ENCODE measurements at regions not wholly inside any gene's neighbourhood (a gene's known extent, or its start where the extent isn't known, plus 50 kb on each side); places are given as distances from the start of the nearest gene placed in this dataset.
"Not testable (repeated sequence)": the region's sequence is repeated elsewhere in the genome, so short reads cannot be mapped to it uniquely, and the experiment has no call there.

DNA sequence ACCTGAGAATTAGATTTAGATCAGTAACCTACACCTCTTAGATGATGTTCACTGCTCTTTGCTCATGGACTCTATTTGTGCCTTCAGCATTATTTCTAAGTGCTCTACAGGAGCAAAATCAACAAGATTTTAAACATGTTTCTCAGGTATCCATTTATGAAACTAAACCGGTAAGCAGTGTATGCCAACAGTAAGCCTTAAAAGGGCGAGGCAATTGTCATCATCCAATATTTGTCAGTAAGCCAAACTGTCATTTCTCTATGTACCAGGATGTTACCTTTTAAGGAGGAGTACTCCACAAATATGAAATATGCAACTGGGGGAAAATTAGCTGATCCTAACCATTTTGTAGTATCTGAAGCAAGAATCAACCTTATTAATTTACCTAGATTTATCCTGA lies 69.6 kb upstream of the ZNF184 start:
- DNase-seq (ENCODE audit: low spot score) = no peak

GRCh38 chr6:27541933-27542297 lies 69.0 kb upstream of the ZNF184 start:
- DNase-seq (ENCODE audit: low spot score) = no peak

DNA sequence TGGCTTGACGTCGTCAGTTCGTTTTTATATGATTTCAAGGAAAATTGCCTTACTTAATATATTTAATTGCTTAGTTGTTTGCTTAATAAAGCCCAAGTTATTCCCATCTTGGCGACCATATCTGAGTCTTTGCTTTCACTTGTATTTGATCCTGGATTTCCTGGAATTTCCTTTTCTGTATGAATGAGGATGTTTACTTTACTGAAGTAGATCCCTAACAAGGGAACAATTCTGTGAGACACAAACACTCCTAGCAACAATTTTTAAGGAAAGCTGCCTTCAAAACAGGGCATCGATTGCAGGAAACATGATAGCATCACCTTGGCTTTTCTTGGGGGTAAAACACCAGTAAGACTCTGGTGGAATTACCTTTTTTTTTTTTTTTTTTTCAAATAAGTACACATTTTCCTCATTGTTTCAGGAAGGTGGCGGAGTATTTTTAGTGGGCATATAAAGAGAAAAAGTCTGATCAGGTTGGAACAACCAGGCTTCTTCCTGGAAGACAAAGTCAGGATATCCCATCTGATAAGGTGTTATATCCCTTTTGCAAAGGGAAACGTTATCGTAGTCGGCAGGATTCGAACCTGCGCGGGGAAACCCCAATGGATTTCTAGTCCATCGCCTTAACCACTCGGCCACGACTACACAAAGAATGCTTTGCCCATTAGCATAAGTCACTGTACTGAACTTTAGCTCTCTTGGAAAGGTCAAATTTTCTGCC lies 68.5 kb upstream of the ZNF184 start:
- DNase-seq (ENCODE audit: low spot score) = no peak

DNA sequence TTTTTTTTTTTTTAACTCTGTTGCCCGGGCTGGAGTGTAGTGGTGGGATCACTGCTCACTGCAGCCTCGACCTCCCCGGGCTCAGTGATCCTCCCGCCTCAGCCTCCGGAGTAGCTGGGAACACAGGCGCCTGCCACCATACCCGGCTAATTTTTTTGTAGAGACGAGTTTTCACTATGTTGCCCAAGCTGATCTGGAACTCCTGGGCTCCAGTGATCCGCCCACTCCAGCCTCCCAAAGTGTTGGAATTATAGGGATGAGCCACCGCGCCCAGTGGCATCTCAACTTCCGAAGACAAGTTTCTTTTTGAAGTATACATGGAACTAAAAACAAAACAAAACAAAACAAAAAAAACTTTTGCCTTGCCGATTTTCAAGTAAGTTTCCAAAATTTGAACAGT lies 66.6 kb upstream of the ZNF184 start:
- DNase-seq (ENCODE audit: low spot score) = no peak

- no peak for DNase-seq (ENCODE audit: low spot score)
These were observed 60.1 kb upstream of the ZNF184 start for GRCh38 chr6:27532820-27533538.

GRCh38 chr6:27531772-27532459 lies 59.0 kb upstream of the ZNF184 start:
- no peak for DNase-seq (ENCODE audit: low spot score)

- DNase-seq (ENCODE audit: low spot score) = not testable (repeated sequence)
These were observed 56.9 kb upstream of the ZNF184 start for GRCh38 chr6:27529796-27530195.

GRCh38 chr6:27528714-27529113 lies 55.8 kb upstream of the ZNF184 start:
- no peak for DNase-seq (ENCODE audit: low spot score)

Measured in iPS-NIHi11 (cell line).